Right lobe of liver (tissue), 6 donors: ENCODE measurements at regions not wholly inside any gene's neighbourhood (a gene's known extent, or its start where the extent isn't known, plus 50 kb on each side); places are given as distances from the start of the nearest gene placed in this dataset.

Source experiments
- ATAC-seq, 4 donors: fragments of 200-7000 bp; cut with Tn5 transposase; one replicate each; pipeline ENCODE4 v1.9.1; 2020; ENCODE audit warnings: mild to moderate bottlenecking in 4 of 4, moderate library complexity in 4 of 4
- DNase-seq, 3 donors: peaks; one replicate each; pipeline ENCODE4 v3.0.0-alpha.2; 2020
- H3K27ac ChIP-seq, 3 donors: fragments of 200-600 bp; one replicate each; pipeline ENCODE4 v1.8.0; 2022
- H3K27me3 ChIP-seq, 2 donors: fragments of 200-600 bp; one replicate each; pipeline ENCODE4 v1.8.0; 2022
- H3K36me3 ChIP-seq, 4 donors: fragments of 200-600 bp; sonication (generic) in 1 of 4; one replicate each; pipeline versions ENCODE4 v1.5.1 to v1.8.0; 2017 to 2022; ENCODE audit warnings: control low read depth in 1 of 4
- H3K4me1 ChIP-seq, 4 donors: fragments of 200-600 bp; sonication (generic) in 1 of 4; one replicate each; pipeline versions ENCODE4 v1.5.1 to v1.8.0; 2017 to 2022; ENCODE audit warnings: control low read depth in 1 of 4
- H3K4me3 ChIP-seq, 3 donors: fragments of 200-600 bp; one replicate each; pipeline ENCODE4 v1.8.0; 2022
- H3K9me3 ChIP-seq, 4 donors: fragments of 200-600 bp; sonication (generic) in 1 of 4; one replicate each; pipeline versions ENCODE4 v1.5.1 to v1.8.0; 2017 to 2022; ENCODE audit warnings: control low read depth in 1 of 4
- CTCF ChIP-seq, 4 donors: fragments of 200-600 bp in 3 of 4; fragments of 450-650 bp in 1 of 4; IDR thresholded peaks; one replicate each; pipeline versions ENCODE4 v1.5.1 to v1.8.0; 2016 to 2022; ENCODE audit warnings: antibody characterized with exemption in 4 of 4, mild to moderate bottlenecking in 2 of 4
- POLR2A ChIP-seq: fragments of 450-650 bp; IDR thresholded peaks from one replicate; pipeline ENCODE4 v1.6.1; 2017; ENCODE audit warnings: antibody characterized with exemption, mild to moderate bottlenecking
- WGBS: methylation state at CpG from one replicate; pipeline ENCODE4 v1.1.6; 2018; ENCODE audit warnings: low coverage, low lambda C conversion rate; ENCODE audit not compliant: insufficient coverage; ENCODE audit errors: missing lambda C conversion rate; 5-methylcytosine and 5-hydroxymethylcytosine counted together
- intact Hi-C, 2 donors: fragments of 100-400 bp; cut with DNase I; formaldehyde crosslinking; loops; one replicate each; pipeline versions ENCODE4 v1.11.2 to v1.14.1; 2022
- donor health status: DM: no; HTN: yes; CAD: no.
- donor health status: DM: no; HTN: no; CAD: no.
- donor health status: DM: no; HTN: no; CAD: no.
- donor health status: DM: no; HTN: yes; CAD: no.
- donor health status: DM: no; HTN: yes; CAD: no.

- ATAC-seq: no peak
- intact Hi-C loops: no loop called here
- no peak overlapping the region for H3K4me3 ChIP-seq
- no peaks in the 10 kb centered on the region for H3K4me1 ChIP-seq
- H3K36me3 ChIP-seq: no peaks in the 10 kb centered on the region
- no peak overlapping the region for H3K27ac ChIP-seq
- 40% methylated on average over 1 of the region's 1 CpG for WGBS
- no peaks in the 10 kb centered on the region for H3K27me3 ChIP-seq
- H3K9me3 ChIP-seq: no peaks in the 10 kb centered on the region
- no peak for TF ChIP-seq POLR2A
- no peak for TF ChIP-seq CTCF (IDR thresholded peaks at IDR 0.05)
- DNase-seq: no peak
These were observed 790.4 kb downstream of the DIAPH3 start for GRCh38 chr13:59373341-59373740.

GRCh38 chr13:59374691-59375090 is 789.0 kb downstream of the DIAPH3 start:
- no peak for DNase-seq
- Histone ChIP-seq H3K27me3 (no peaks in the 10 kb centered on the region), H3K36me3 (no peaks in the 10 kb centered on the region), H3K4me3 (no peak overlapping the region), H3K9me3 (no peaks in the 10 kb centered on the region), H3K4me1 (no peaks in the 10 kb centered on the region), H3K27ac (no peak overlapping the region)
- TF ChIP-seq CTCF (IDR thresholded peaks at IDR 0.05) (no peak), POLR2A (no peak)
- no peak for ATAC-seq
- WGBS: 64% methylated on average over 3 of the region's 3 CpGs
- intact Hi-C loops: no loop called here

GRCh38 chr13:59384154-59384553 is 779.6 kb downstream of the DIAPH3 start:
- DNase-seq (no peak), ATAC-seq (peak in 3 of 4 donors; percentile 13 to 38 (median 25))
- Histone ChIP-seq H3K4me3 (no peak overlapping the region), H3K27ac (no peak overlapping the region), H3K27me3 (no peaks in the 10 kb centered on the region), H3K36me3 (no peaks in the 10 kb centered on the region), H3K9me3 (no peaks in the 10 kb centered on the region), H3K4me1 (no peaks in the 10 kb centered on the region)
- 0% methylated on average over 1 of the region's 1 CpG for WGBS
- TF ChIP-seq CTCF (IDR thresholded peaks at IDR 0.05): no peak
- no peak for TF ChIP-seq POLR2A
- intact Hi-C loops: no loop called here

GRCh38 chr13:59391696-59392095 is 772.0 kb downstream of the DIAPH3 start:
- DNase-seq (peak in 1 of 3 donors; percentile 21), ATAC-seq (peak; percentile 88 to 96 (median 92))
- H3K9me3 ChIP-seq: no peaks in the 10 kb centered on the region
- H3K27ac ChIP-seq: no peak overlapping the region
- H3K4me1 ChIP-seq: no peaks in the 10 kb centered on the region
- TF ChIP-seq CTCF (IDR thresholded peaks at IDR 0.05): peak; percentile 76 to 85 (median 82)
- no peak for TF ChIP-seq POLR2A
- H3K4me3 ChIP-seq: no peak overlapping the region
- 23% methylated on average over 2 of the region's 2 CpGs for WGBS
- no peaks in the 10 kb centered on the region for H3K36me3 ChIP-seq
- no peaks in the 10 kb centered on the region for H3K27me3 ChIP-seq
- intact Hi-C loops: loop anchor here in 1 of 2 donors (10.0 kb wide), 1 partner anchor 283 kb away; no protein-coding TSS in a partner anchor

GRCh38 chr13:59392328-59392727 is 771.4 kb downstream of the DIAPH3 start:
- DNase-seq (no peak), ATAC-seq (no peak)
- Histone ChIP-seq H3K36me3 (no peaks in the 10 kb centered on the region), H3K4me1 (no peaks in the 10 kb centered on the region), H3K27ac (no peak overlapping the region), H3K27me3 (no peaks in the 10 kb centered on the region), H3K9me3 (no peaks in the 10 kb centered on the region), H3K4me3 (no peak overlapping the region)
- intact Hi-C loops: loop anchor here in 1 of 2 donors (10.0 kb wide), 1 partner anchor 282 kb away; no protein-coding TSS in a partner anchor
- no peak for TF ChIP-seq POLR2A
- TF ChIP-seq CTCF (IDR thresholded peaks at IDR 0.05): no peak
